ENCODE measurements at regions not wholly inside any gene's neighbourhood (a gene's known extent, or its start where the extent isn't known, plus 50 kb on each side); places are given as distances from the start of the nearest gene placed in this dataset.

DNA sequence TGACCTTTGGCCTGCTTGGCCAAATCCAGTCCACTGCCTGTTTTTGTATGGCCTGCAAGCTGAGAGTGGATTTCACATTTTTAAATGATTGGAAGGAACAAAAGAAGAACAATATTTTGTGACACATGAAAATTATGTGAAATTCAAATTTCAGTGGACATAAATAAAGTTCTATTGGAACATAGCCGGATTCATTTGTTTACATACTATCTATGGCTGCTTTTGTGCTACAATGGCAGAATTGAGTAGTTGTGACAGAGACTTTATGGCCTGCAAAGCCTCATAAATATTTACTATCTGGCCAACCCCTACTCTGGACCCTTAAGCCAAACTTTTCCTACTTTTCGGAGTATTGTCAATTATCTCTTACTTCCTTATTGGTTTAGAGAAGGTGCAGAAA lies 66.6 kb upstream of the IPO9 start:
- TF ChIP-seq EZH2phosphoT487 (IDR thresholded peaks at IDR 0.05; ENCODE audit: unreplicated experiment) (no peak), EZH2 (IDR thresholded peaks at IDR 0.05; ENCODE audit: low read depth, unreplicated experiment) (no peak)
